ENCODE measurements at regions not wholly inside any gene's neighbourhood (a gene's known extent, or its start where the extent isn't known, plus 50 kb on each side); places are given as distances from the start of the nearest gene placed in this dataset.
"Not testable (repeated sequence)": the region's sequence is repeated elsewhere in the genome, so short reads cannot be mapped to it uniquely, and the experiment has no call there.

GRCh38 chr2:100703739-100704138 lies 116.2 kb upstream of the NPAS2 start:
- no peak for DNase-seq

- no peak for DNase-seq
Observed at GRCh38 chr2:100704156-100704555, 115.8 kb upstream of the NPAS2 start.

DNA sequence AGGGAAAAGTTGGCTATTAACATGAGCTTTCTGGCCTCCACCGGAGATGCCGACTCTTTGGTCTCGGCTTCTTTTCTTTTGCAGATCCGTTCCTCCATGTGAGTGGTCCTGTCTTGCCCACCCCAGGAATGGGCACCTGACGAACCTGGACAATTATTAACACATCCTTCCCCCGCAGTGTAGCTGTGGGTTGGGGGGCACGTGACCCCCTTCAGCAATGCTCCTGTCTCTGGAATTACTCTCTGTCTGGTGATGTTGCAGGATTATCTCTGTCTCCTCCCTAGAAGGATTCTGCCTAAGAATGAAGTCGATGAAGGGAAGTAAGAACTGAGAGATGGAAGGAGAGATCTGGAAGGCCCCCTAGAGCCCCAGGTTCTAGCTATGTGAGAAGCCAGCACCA lies 115.2 kb upstream of the NPAS2 start:
- no peak for DNase-seq

GRCh38 chr2:100707016-100707947 lies 112.7 kb upstream of the NPAS2 start:
- DNase-seq: no peak

- DNase-seq: no peak
Observed at GRCh38 chr2:100708333-100708732, 111.6 kb upstream of the NPAS2 start.

DNA sequence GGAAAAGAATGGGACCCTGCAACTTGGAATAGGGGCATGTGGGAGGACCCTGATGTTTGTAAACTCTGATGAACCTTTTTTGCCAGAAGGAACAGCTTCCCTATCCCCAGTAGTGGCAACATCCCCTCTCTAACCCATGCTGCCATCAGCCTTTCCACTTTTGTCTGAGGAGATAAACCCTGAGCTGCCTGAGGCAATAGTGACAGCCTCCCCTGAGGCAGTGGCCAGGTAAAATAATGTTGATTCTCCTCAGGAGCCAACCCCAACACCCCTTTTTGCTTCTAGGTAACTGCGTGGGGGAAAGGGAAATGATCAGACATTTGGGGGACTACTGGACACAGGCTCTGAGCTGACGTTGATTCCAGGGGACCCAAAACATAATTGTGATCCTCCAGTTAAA lies 106.8 kb upstream of the NPAS2 start:
- DNase-seq: no peak

DNA sequence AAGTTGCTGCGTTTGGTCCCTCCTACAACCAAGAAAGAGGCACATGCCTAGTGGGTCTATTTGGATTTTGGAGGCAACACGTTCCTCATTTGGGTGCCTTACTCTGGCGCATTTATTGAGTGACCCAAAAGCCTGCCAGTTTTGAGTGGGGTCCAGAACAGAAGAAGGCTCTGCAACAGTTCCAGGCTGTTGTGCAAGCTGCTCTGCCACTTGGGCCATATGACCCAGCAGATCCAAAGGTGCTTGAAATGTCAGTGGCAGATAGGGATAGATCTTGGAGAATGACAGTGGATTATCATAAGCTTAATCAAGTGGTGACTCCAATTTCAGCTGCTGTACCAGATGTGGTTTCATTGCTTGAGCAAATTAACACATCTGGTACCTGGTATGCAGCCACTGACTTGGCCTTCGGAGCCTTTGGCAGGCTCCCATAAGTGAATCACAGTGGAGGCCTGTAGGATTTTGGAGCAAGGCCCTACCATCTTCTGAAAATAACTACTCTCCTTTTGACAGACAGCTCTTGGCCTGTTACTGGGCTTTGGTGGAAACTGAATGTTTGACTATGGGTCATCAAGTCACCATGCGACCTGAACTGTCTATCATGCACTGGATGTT lies 105.4 kb upstream of the NPAS2 start:
- DNase-seq: not testable (repeated sequence)

DNA sequence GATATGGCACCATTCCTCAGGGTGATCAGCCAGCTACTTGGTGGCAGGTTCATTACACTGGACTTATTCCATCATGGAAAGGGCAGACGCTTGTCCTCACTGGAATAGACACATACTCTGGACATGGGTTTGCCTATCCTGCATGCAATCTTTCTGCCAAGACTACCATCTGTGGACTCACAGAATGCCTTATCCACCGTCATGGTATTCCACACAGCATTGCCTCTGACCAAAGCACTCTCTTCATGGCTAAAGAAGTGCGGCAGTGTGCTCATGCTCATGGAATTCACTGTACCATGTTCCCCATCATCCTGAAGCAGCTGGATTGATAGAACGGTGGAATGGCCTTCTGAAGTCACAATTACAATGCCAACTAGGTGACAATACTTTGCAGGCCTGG lies 104.1 kb upstream of the NPAS2 start:
- not testable (repeated sequence) for DNase-seq

- no peak for DNase-seq
Observed at GRCh38 chr2:100716581-100716980, 103.4 kb upstream of the NPAS2 start.

GRCh38 chr2:100718065-100718629 lies 101.8 kb upstream of the NPAS2 start:
- no peak for DNase-seq

DNA sequence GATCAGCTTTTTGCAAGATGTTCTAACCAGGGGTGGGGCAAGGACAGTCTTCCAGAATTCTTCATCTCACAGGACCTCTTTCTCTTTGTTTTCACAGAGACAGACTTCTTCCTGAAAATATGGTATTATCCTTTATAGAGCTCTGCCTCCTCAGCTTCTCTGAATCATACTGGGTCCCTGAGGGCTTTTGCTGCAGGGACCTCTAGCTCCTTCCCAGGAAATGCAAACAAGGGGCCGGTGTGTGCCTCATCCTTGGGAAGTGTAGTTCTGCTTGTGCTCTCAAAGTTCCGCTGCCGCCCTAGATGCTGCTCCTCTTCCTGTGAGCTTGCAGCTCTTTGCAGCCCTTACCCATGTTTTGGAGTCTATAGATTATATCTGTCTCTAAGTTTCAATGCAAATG lies 99.5 kb upstream of the NPAS2 start:
- no peak for DNase-seq

DNA sequence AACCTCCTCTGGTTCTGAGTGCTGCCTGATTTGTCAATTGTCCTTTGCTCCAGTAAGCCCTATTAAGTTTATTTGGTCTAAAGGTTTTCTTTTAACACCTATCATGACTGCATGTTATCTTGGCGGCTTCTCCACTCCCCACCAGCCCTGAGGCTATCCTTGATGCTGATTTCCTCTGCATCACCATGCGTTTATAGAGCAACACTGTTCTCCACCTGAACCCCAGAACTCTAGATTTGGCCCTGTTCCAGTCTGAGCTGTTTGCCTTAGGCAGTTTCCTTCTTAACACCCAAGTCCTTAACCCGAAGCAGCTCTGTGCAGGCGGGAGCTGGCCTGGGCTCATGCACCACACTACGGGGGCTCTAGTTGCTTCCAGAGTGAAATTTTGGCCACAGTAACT lies 98.2 kb upstream of the NPAS2 start:
- no peak for DNase-seq

- DNase-seq: no peak
Observed at GRCh38 chr2:100722125-100722524, 97.8 kb upstream of the NPAS2 start.

DNA sequence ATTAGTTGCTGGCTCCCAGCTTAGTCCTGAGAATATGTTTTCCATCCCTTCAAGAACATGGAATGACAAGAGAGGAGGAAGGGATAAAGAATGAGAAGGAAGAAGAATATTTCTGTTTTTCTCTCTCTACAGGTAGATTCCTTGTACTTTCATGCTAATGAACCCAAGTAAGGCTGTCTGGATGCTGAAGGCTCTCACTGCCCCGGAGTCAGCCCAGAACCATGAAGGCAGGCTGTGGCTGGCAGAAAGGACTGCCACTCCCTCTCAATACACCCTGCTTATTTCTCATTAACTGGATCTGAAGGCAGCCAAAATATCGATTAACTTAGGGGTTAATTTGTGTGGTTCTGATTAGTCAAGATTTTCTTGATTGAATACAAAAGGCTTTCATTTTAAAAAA lies 93.1 kb upstream of the NPAS2 start:
- no peak for DNase-seq

DNA sequence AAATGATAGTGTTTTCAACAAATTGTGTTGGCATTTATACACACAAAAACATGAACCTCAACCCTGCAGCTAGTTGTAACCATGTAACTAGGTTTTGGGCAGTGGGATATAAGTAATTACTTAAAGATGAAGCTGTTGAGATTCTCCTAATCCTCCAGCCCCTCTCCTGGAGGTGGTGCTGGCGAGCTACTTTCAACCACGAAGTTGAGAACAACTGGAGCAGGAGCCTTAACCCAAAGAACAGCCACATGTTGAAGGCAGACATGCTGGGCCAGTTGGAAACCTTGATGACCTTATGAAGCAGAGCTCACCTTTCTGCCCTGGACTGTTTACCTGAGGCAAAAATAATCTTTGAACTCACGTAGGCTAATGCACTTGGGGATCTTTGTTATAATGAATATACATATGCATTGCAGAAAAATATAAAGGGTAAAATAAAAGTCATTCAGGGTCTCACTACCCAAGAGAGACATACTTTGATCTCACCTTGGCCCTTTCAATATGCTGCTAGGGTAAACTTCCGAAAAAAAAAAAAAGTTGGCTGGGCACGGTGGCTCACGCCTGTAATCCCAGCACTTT lies 89.6 kb upstream of the NPAS2 start:
- DNase-seq: peak; percentile 39 to 58

DNA sequence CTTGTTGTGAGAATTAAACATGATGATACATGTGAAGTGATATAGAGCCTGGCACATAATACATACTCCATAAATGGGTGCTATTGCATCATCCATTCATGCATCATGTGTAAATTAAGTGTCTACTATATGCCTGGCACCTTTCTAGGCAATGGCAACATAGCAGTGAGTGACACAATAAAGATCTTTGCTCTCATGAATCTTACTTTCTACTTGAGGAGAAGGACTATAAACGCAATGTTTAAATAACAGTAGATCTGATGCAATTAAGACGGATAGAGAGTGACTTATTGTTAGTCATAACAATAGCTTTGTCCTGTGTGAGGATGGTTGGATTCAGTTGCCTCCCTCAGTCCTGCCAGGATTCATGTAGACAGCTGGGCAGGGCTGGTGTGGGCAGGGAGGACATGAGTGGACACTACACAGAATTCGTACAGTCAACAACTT lies 88.4 kb upstream of the NPAS2 start:
- DNase-seq: no peak

- DNase-seq: peak; percentile 60 to 70
Observed at GRCh38 chr2:100733391-100734187, 86.3 kb upstream of the NPAS2 start.

GRCh38 chr2:100736121-100736915 lies 83.6 kb upstream of the NPAS2 start:
- DNase-seq: no peak

- no peak for DNase-seq
Observed at GRCh38 chr2:100739735-100740432, 80.1 kb upstream of the NPAS2 start.

DNA sequence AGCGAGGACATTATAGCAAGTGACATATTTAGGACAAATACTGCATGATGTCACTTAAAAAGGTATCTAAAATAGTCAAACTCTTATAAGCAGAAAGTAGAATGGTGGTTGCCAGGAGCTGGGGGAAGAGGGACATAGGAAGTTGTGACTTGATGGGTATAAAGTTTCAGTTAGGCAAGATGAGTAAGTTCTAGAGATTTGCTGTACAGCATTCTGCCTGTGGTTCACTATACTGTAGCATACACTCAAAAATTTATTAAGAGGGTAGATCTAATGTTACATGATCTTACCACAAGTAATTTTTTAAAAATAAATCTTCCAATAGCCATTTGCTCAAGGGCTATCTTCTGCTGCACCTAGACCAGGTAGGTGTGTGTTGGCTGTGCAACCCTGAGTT lies 78.1 kb upstream of the NPAS2 start:
- no peak for DNase-seq

Measured in AML-193 (cell line).